HEK293T (cell line): ENCODE measurements at regions not wholly inside any gene's neighbourhood (a gene's known extent, or its start where the extent isn't known, plus 50 kb on each side); places are given as distances from the start of the nearest gene placed in this dataset.

Experiments
- BHLHE40 ChIP-seq: fragments of 450-650 bp; IDR thresholded peaks from 2 replicates; pipeline ENCODE4 v1.6.1; 2016; ENCODE audit warnings: mild to moderate bottlenecking, moderate library complexity, borderline replicate concordance
- FOXM1 ChIP-seq: fragments of 450-650 bp; IDR thresholded peaks from 2 replicates; pipeline ENCODE4 v1.6.1; 2017; ENCODE audit warnings: mild to moderate bottlenecking, borderline replicate concordance
- LEF1 ChIP-seq: fragments of 450-650 bp; IDR thresholded peaks from 2 replicates; pipeline ENCODE4 v1.6.1; 2017; ENCODE audit warnings: mild to moderate bottlenecking, borderline replicate concordance
- NFRKB ChIP-seq: fragments of 450-650 bp; IDR thresholded peaks from 2 replicates; pipeline ENCODE4 v1.6.1; 2016; ENCODE audit warnings: mild to moderate bottlenecking, moderate library complexity

GRCh38 chr1:201707027-201707426 is 121.9 kb upstream of the IPO9 start:
- TF ChIP-seq NFRKB (no peak), BHLHE40 (no peak), FOXM1 (no peak), LEF1 (no peak)
